Vagina (tissue), 2 donors: ENCODE measurements at regions not wholly inside any gene's neighbourhood (a gene's known extent, or its start where the extent isn't known, plus 50 kb on each side); places are given as distances from the start of the nearest gene placed in this dataset.

Source experiments
- POLR2AphosphoS5 ChIP-seq, 2 donors: sonication (generic); formaldehyde crosslinking; IDR thresholded peaks; one replicate each; pipeline ENCODE4 v1.9.0; 2017; ENCODE audit warnings: antibody characterized with exemption in 2 of 2, mild to moderate bottlenecking in 2 of 2, low read depth in 1 of 2; ENCODE audit not compliant: insufficient read depth in 1 of 2
- TF ChIP-seq, protein P1 (sequence below), 3 experiments: fragments of 450-650 bp in 2 of 3; fragments of 200-600 bp in 1 of 3; sonication (generic) in 1 of 3; IDR thresholded peaks; one replicate each; pipeline ENCODE4 v1.5.1; 2017 to 2019; ENCODE audit warnings: antibody characterized with exemption in 3 of 3, mild to moderate bottlenecking in 2 of 3, moderate library complexity in 2 of 3

DNA sequence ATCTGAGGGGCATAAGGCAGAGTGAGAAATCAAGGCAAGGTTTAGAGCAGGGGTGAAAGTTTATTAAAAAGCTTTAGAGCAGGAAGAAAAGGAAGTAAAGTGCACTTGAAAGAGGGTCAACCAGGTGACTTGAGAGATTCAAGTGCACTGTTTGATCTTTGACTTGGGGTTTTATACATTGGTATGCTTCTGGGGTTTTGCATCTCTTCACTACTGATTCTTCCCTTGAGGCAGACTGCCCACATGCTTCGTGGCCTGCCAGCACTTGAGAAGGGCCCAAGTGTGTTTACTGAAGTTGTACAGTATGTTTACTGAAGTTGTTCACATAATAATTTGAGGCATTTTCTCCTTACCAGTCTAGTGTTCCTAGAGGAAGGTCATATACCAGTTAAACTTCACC, 367.0 kb upstream of the UBE2E2 start:
- TF ChIP-seq, protein P1, sequence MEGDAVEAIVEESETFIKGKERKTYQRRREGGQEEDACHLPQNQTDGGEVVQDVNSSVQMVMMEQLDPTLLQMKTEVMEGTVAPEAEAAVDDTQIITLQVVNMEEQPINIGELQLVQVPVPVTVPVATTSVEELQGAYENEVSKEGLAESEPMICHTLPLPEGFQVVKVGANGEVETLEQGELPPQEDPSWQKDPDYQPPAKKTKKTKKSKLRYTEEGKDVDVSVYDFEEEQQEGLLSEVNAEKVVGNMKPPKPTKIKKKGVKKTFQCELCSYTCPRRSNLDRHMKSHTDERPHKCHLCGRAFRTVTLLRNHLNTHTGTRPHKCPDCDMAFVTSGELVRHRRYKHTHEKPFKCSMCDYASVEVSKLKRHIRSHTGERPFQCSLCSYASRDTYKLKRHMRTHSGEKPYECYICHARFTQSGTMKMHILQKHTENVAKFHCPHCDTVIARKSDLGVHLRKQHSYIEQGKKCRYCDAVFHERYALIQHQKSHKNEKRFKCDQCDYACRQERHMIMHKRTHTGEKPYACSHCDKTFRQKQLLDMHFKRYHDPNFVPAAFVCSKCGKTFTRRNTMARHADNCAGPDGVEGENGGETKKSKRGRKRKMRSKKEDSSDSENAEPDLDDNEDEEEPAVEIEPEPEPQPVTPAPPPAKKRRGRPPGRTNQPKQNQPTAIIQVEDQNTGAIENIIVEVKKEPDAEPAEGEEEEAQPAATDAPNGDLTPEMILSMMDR (IDR thresholded peaks at IDR 0.05) = no peak
- no peak for TF ChIP-seq POLR2AphosphoS5 (IDR thresholded peaks at IDR 0.05; ENCODE audit: insufficient read depth in 1 of 2, low read depth in 1 of 2)
